Astrocyte of the spinal cord (primary cell): ENCODE measurements at regions not wholly inside any gene's neighbourhood (a gene's known extent, or its start where the extent isn't known, plus 50 kb on each side); places are given as distances from the start of the nearest gene placed in this dataset.

ENCODE experiments used
- DNase-seq: peaks from one replicate; pipeline ENCODE4 v3.0.0; 2011; ENCODE audit warnings: low read depth, low spot score
- H3K4me3 ChIP-seq: 2 replicates; pipeline ENCODE4 v1.5.1; 2011; ENCODE audit warnings: low read depth, mild to moderate bottlenecking, low read length, moderate library complexity
- CTCF ChIP-seq: IDR thresholded peaks from 2 replicates; pipeline ENCODE4 v1.5.1; 2012; ENCODE audit warnings: low read depth, mild to moderate bottlenecking, low read length, inconsistent platforms
- in situ Hi-C: cut with HindIII; loops from 2 replicates; pipeline ENCODE4 v1.10.0; 2017; ENCODE audit warnings: low sequenced_read_pairs

GRCh38 chr21:38556390-38556789, 58.1 kb upstream of the ERG start:
- in situ Hi-C loops = no loop called here
- TF ChIP-seq CTCF = no peak
- H3K4me3 ChIP-seq = no peak overlapping the region
- DNase-seq = no peak

GRCh38 chr21:38561205-38561604, 62.9 kb upstream of the ERG start:
- in situ Hi-C loops = no loop called here
- no peak for TF ChIP-seq CTCF
- H3K4me3 ChIP-seq = no peak overlapping the region
- no peak for DNase-seq

GRCh38 chr21:38561613-38562581, 63.6 kb upstream of the ERG start:
- no peak for TF ChIP-seq CTCF
- no peak overlapping the region for H3K4me3 ChIP-seq
- no peak for DNase-seq
- in situ Hi-C loops = no loop called here

GRCh38 chr21:38567335-38567969, 69.2 kb upstream of the ERG start:
- peak; percentile 50 for DNase-seq
- in situ Hi-C loops = no loop called here
- H3K4me3 ChIP-seq = peak overlapping the region; percentile 16
- no peak for TF ChIP-seq CTCF

GRCh38 chr21:38567970-38568360, 69.7 kb upstream of the ERG start:
- TF ChIP-seq CTCF = no peak
- in situ Hi-C loops = no loop called here
- H3K4me3 ChIP-seq = peak overlapping the region; percentile 16
- no peak for DNase-seq

- TF ChIP-seq CTCF = no peak
- in situ Hi-C loops = no loop called here
- no peak for DNase-seq
- no peak overlapping the region for H3K4me3 ChIP-seq
Measured at GRCh38 chr21:38569733-38570132, 71.5 kb upstream of the ERG start.
